ENCODE measurements at regions not wholly inside any gene's neighbourhood (a gene's known extent, or its start where the extent isn't known, plus 50 kb on each side); places are given as distances from the start of the nearest gene placed in this dataset.
A peak's percentile ranks its signal among the peaks of the same experiment; 100 is the strongest.
"Not testable (repeated sequence)": the region's sequence is repeated elsewhere in the genome, so short reads cannot be mapped to it uniquely, and the experiment has no call there.

- DNase-seq (ENCODE audit: low read depth), result peak; percentile 98
These were observed 115.9 kb upstream of the CACUL1 start for GRCh38 chr10:118870467-118871243.

DNA sequence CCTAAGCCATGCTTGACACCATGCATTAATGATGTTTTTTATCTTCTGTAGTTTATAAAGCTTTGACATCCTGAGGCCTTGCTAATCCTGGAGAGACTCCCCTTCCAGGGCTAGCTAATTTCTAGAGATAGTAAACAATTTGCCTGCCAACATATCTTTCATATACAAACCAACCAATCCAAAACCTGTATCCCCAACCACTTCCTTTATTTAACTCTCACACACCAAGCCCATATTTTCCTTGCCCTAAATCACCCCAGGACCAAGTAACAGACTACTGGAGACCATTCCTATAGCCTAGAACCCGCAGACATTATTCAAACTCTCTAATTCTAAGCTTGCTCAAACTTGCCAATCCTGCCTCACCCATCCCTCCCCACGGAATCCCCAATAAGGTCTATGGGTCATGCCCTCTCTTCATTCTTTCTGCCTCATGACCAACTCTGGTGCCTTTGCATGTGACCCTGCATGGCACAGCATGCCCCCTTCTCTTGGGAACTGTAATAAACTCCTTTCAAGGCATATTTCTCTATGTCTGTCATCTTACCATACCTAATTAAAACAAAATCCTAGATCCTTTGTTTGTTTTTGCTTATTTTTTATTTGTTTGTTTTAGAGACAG is 116.6 kb upstream of the CACUL1 start:
- no peak for DNase-seq (ENCODE audit: low read depth)

GRCh38 chr10:118873091-118873737 is 118.4 kb upstream of the CACUL1 start:
- DNase-seq (ENCODE audit: low read depth), result peak; percentile 53

- DNase-seq (ENCODE audit: low read depth), result peak; percentile 66
These were observed 119.0 kb upstream of the CACUL1 start for GRCh38 chr10:118873738-118874105.

DNA sequence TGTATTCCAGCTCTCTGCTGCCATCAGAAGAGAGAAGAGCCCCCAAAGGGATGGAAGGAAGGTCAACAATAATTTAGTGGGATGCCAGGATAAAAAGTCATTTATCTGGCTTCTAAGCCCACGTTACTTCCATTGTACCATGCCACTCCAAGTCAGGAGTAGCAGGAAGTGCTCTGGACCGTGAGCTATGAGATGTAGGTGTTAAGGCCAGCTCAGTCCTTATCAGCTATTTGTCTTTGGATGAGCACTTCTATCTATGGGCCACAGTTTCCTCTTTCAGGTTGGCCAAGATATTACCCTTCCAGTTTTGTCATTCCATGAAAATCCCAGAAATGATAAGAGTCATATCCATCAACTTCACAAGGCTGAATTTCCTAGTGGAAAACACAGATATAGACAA is 119.4 kb upstream of the CACUL1 start:
- DNase-seq (ENCODE audit: low read depth), result no peak

DNA sequence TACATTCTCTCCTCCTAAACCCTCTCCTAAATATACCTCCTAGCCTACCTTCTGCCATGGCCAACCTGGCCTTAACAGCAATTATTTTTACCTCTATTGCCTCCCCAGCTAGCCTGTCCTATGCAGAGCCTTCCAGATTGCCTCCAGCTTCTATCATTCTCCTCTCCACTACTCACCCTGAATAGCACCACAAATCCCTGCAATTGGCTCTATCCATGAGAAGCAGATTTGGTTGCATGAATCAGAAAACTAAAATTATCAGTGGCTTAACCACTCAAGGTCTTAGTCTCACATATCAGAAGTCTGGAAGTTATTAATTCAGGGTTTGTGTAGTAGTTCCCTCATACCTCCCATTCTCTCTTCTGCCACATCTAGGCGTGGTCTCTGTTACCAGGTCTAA is 120.3 kb upstream of the CACUL1 start:
- DNase-seq (ENCODE audit: low read depth), result no peak

- no peak for DNase-seq (ENCODE audit: low read depth)
These were observed 128.0 kb upstream of the CACUL1 start for GRCh38 chr10:118882741-118883140.

DNA sequence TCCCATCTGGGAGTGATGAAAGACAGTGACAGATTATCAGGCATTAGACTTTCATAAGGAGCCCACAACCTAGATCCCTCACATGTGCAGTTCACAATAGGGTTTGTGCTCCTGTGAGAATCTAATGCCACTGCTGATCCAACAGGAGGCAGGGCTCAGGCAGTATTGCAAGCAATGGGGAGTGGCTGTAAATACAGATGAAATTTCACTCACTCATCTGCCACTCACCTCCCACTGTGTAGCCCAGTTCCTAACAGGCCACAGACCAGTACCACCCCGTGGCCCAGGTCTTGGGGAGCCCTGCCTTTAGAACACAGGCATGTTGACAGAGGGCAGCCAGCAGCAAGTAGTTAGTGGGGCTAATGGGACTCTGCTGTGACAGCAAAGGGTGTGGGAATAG is 137.3 kb upstream of the NANOS1 start:
- no peak for DNase-seq (ENCODE audit: low read depth)

- not testable (repeated sequence) for DNase-seq (ENCODE audit: low read depth)
These were observed 134.6 kb upstream of the NANOS1 start for GRCh38 chr10:118894891-118895290.

- no peak for DNase-seq (ENCODE audit: low read depth)
These were observed 128.9 kb upstream of the NANOS1 start for GRCh38 chr10:118900617-118901016.

GRCh38 chr10:118901380-118901779 is 128.1 kb upstream of the NANOS1 start:
- DNase-seq (ENCODE audit: low read depth), result no peak

GRCh38 chr10:118901906-118902305 is 127.6 kb upstream of the NANOS1 start:
- DNase-seq (ENCODE audit: low read depth), result no peak

DNA sequence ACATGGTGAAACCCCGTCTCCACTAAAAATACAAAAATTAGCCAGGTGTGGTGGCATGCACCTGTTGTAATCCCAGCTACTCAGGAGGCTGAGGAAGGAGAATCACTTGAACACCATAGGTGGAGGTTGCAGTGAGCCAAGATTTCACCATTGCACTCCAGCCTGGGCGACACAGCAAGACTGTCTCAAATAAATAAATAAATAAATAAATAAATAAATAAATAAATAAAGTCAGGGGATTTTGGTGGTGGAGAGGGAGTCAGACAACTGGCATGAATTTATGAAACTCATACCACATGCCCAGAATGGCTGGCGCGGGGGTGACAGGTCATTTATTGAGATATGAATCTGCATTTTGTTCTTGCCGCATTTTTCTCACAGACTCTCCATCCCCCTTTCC is 126.9 kb upstream of the NANOS1 start:
- not testable (repeated sequence) for DNase-seq (ENCODE audit: low read depth)

DNA sequence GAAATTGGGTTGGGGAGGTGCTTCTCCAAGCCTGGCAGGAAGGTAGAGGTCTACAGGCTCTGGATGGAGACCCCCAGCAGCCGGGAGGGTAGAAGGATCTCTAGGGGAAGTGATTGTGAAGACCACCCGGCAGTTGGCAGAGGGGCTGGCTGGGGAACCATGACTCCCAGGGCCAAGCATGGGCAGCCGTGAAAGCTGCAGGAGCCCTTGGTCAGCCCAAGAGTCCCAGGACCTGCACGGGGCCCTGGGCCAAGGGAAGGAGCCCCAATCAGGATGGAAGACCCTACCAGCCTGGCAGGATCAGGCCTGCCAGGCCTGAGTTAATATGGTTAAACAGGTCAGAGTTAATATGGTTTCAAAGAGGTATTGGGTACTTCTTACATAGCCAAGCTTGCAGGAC is 126.3 kb upstream of the NANOS1 start:
- DNase-seq (ENCODE audit: low read depth), result no peak

GRCh38 chr10:118903691-118904090 is 125.8 kb upstream of the NANOS1 start:
- no peak for DNase-seq (ENCODE audit: low read depth)

DNA sequence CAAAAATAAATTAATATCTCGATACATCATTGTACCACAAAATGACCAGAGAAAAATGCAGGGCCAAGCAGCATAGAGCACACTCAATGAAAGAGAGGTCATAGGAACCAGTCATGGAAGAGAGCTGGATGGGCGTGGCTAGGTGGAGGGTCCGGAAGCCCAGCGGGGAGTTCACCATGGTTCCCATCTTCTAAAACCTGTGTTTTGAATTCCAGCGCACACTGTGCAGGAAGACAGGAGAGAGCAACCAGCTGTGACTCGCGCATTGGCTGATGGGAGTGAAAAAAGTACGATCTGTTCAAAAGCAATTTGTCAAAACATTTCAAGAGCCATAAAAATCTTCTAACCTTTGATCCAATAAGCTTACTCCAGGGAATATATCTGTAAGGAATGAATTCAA is 125.2 kb upstream of the NANOS1 start:
- no peak for DNase-seq (ENCODE audit: low read depth)

GRCh38 chr10:118907051-118907450 is 122.5 kb upstream of the NANOS1 start:
- no peak for DNase-seq (ENCODE audit: low read depth)

DNA sequence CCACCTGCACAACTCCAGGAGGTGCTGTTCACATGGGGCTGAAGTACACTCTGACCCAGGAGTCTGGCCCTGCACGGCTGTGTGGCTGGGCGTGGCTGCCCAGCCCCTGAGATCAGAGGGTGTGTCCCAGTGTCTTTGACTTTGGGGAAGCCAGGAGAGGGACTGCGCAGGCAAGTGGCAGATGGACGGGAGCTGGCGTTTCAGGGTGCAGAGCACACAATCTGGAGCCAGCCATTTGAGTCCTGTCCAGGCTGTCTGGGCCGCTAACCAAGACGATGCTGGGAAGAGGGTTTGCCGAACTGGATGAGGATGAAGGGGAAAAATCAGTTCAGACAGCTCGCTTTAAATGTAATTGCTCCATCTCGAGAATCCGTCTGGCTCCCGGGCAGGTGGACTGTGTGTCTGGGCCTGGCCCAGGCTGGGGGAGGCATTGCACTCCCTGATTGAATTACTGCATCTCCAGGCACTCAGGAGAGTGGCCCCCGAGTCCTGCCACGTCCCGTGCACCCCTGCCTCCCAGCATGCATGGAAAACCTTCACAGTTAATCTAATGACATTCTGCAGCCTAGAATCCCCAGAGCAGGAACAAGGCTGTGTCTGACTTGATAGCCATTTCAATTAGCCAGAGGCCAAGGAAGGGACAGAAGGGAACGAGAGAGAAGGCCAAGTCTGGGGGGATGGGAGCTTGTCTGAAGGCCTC is 120.8 kb upstream of the NANOS1 start:
- DNase-seq (ENCODE audit: low read depth), result no peak

- DNase-seq (ENCODE audit: low read depth), result no peak
These were observed 118.8 kb upstream of the NANOS1 start for GRCh38 chr10:118910702-118911101.

DNA sequence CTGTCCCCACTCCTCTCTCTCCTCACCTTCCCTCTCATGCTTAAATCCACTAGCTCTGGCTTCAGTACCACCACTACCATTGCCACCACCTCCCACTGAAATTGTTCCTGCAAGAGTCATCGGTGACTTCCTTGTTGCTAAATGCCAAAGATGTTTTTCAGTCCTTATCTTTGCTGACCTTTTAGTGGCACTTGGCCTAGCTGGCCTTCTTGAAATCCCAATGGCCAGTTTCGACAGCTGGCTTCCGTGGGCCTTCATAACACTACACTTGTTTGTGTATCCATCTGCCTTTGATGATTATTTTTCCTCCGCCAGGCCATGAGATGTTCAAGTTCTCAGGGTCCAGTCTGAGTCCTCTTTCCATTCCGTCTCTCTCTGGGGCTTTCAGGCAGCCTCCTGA is 118.2 kb upstream of the NANOS1 start:
- peak; percentile 22 for DNase-seq (ENCODE audit: low read depth)

DNA sequence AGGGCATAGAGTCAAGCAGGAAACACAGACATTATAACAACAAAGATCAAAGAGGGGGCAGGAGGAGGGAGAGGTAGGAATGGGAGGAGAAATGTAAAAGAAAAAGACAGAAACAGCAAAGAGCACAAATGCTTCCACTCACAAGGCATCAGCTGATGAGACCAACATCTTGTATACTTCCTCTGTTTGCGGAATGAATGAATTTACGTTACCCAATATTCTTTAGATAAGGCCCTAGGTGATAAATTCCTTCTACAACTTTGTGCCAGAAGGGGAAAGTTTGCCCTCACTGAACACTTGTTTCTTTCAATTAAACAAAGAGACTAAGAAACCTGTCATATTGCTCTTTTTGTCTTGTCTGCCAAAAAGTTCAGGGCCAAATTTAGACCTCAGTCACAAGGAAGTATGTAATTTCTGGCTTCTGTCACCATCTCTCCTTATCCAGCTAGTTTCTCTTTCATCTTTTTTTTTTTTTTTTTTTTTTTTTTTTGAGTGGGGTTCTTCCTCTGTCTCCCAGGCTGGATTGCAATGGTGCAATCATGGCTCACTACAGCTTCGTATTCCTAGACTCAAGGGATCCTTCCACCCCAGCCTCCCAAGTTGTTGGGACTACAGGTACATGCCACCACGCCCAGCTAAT is 116.4 kb upstream of the NANOS1 start:
- no peak for DNase-seq (ENCODE audit: low read depth)

- DNase-seq (ENCODE audit: low read depth), result no peak
These were observed 115.7 kb upstream of the NANOS1 start for GRCh38 chr10:118913825-118914224.

Data from renal cortical epithelial cell (primary cell).